HG02798 (cell line): ENCODE measurements at regions not wholly inside any gene's neighbourhood (a gene's known extent, or its start where the extent isn't known, plus 50 kb on each side); places are given as distances from the start of the nearest gene placed in this dataset.
A peak's percentile ranks its signal among the peaks of the same experiment; 100 is the strongest.
"Not testable (repeated sequence)": the region's sequence is repeated elsewhere in the genome, so short reads cannot be mapped to it uniquely, and the experiment has no call there.

Experiments used
- ATAC-seq: cut with Tn5 transposase; IDR thresholded peaks from one replicate; pipeline ENCODE4 v1.9.1; 2021; ENCODE audit warnings: mild to moderate bottlenecking; ENCODE audit not compliant: unreplicated experiment, poor library complexity

- ATAC-seq, result no peak
Measured at GRCh38 chr1:181951213-181951612, 110.3 kb downstream of the ZNF648 start.

DNA sequence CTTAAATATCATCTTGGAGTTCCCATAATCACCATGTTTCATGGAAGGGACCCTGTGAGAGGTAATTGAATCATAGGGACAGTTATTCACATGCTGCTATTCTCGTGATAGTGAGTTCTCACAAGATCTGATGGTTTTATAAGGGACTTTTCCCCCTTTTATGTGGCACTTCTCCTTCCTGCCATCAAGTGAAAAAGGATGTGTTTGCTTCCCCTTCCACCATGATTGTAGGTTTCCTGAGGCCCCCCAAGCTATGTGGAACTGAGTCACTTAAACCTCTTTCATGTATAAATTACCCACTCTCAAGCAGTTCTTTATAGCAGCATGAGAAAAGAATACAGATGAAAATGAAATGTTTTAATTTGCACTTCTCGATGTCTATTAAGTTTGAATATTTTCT lies 112.0 kb downstream of the ZNF648 start:
- ATAC-seq, result no peak

GRCh38 chr1:181948372-181948771 lies 113.1 kb downstream of the ZNF648 start:
- ATAC-seq, result no peak

DNA sequence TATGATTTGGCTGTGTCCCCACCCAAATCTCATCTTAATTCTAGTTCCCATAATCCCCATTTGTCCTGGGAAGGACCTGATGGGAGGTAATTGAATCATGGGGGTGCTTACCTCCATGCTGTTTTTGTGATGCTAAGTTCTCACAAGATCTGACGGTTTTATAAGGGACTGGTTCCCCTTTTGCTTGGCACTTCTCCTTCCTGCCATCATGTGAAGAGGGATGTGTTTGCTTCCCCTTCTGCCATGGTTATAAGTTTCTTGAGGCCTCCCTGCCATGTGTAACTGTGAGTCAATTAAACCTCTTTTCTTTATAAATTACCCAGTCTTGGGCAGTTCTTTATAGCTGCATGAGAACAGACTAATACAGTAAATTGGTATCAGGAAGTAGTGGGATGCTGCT lies 114.1 kb downstream of the ZNF648 start:
- no peak for ATAC-seq

- peak; percentile 89 for ATAC-seq
Measured at GRCh38 chr1:181936768-181937581, 124.5 kb downstream of the ZNF648 start.

DNA sequence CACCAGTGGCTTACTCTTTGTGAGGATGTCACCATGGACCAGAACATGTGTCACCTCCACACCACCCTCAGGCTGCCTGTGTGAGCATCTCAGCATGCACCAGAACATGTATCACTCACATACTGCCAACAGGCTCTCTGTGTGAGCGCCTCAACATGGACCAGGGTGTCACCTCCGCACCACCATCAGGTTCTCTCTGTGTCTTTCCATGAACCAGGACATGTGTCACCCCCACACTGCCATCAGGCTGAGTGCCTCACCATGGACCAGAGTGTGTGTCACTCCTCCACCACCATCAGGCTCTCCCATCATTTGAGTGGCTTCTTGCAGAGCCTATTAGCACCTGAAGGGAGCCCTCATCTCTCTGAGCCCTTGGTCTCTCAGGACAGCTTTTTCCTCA lies 125.2 kb downstream of the ZNF648 start:
- ATAC-seq, result peak; percentile 42

DNA sequence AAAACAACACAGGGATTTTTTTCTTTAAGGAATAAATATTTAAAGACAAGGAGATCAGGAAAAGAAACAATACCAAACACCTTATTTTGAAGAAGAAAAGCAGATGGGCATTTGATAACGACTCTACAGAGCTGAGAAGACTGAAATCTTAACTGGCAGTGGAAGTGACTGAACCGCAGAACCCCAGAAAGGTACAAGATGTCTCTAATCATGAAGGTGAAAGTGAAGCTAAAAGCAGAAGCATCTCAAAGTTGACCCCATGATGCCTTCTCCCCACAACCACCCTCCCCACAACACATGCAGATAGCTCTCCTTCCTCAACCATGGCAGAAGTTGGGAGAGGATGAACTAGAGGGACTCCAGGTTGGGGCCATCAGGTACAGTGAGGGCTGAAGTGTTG lies 129.6 kb downstream of the ZNF648 start:
- no peak for ATAC-seq

GRCh38 chr1:181930187-181930586 lies 131.3 kb downstream of the ZNF648 start:
- no peak for ATAC-seq

GRCh38 chr1:181926697-181927096 lies 134.8 kb downstream of the ZNF648 start:
- no peak for ATAC-seq

GRCh38 chr1:181924034-181924433 lies 137.5 kb downstream of the ZNF648 start:
- not testable (repeated sequence) for ATAC-seq

DNA sequence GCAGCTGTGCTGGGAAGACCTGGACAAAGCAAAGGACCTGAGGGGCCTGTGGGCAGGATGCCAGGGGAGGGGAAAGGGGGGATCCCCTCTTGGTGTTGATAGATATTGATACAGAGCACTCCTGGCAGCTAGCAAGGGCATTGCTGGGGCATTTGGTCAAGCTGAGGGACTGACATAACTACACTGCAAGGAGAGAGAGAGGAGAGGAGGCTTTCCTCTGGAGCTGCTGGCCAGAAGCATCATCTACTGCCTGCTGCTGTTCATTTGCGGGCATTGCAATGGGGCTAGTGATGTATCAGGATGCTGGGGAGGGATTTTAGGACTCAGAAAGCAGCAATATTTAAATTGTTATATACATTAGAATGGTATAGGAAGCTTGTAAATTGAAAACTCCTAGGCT lies 142.0 kb downstream of the ZNF648 start:
- no peak for ATAC-seq

GRCh38 chr1:181918880-181919525 lies 142.5 kb downstream of the ZNF648 start:
- ATAC-seq, result no peak

DNA sequence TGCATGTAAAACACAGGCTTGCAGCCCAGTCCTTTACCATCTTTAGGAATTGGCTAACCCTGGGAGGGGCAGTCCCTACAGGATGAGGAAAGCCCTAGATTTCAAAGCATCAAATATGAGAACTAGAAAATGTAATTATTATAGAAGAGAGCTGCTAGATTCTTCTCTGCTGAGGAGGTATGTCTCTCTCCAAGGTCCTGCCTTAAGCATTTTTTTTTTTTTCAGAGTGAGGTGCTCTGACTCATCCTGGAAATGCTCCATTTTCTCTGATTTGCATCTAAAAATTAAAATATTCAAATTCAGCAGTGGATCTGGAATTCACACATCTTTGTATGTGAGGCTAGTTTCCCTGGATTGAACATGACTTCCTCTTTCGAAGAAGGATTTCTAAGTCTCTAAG lies 149.8 kb downstream of the ZNF648 start:
- ATAC-seq, result no peak

- no peak for ATAC-seq
Measured at GRCh38 chr1:181910905-181911304, 150.6 kb downstream of the ZNF648 start.

GRCh38 chr1:181909010-181909409 lies 152.5 kb downstream of the ZNF648 start:
- no peak for ATAC-seq

DNA sequence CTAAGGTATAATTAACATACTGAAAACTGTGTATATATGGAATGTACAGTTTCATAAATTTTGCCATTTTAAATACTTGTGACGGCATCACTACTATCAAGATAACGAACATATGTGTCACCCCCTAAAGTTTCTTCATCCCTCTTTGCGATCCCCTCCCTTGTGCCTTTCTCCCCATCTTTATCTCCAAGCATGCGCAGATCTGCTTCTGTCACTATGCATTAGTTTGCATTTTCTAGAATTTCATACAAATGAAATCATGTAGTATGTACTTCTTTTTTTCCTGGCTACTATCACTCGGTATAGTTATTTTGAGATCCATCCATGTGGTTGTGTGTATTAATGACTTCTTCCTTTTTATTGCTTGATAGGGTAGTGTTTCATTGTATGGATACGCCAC lies 154.9 kb downstream of the ZNF648 start:
- no peak for ATAC-seq

- no peak for ATAC-seq
Measured at GRCh38 chr1:181905944-181906597, 155.4 kb downstream of the ZNF648 start.

DNA sequence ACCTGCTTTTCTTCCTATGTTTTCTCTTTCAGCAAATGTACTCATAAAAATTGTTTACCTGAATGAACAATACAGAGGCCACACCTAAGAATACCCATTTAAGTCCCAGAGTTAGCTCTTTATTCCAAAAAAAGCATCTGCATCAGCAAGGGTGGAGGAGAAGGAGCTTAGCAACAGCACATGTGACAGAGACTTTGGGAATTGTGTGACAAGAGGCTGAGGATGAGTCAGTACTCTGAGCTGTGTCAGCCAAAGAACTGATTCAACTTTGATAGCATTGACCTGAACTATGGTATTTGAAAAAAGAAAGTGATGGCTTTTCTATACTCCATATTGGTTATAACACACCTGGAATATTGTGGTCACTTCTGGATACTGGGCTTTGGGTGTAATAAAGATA lies 162.7 kb downstream of the ZNF648 start:
- ATAC-seq, result no peak

- ATAC-seq, result no peak
Measured at GRCh38 chr1:181896824-181897223, 164.7 kb downstream of the ZNF648 start.

GRCh38 chr1:181894439-181894859 lies 167.1 kb downstream of the ZNF648 start:
- no peak for ATAC-seq

DNA sequence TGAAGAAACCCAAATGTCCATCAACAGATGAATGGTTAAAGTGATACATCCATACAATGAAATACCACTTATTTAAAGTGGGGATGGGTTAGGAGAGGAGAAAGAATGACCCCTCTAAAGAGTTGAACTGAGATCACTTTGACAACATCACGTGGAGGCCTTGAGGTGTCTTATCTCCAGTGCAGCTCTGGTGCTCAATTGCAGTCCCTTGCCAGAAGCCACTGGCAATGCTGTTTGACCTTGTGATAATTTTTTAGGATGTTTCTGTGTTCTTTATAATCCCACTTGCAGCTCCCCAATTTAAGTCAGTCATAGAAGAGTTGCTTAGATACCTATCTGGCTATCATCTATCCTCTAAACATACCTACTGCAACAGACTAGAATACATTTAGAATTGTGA lies 167.6 kb downstream of the ZNF648 start:
- ATAC-seq, result no peak
